ENCODE measurements at regions not wholly inside any gene's neighbourhood (a gene's known extent, or its start where the extent isn't known, plus 50 kb on each side); places are given as distances from the start of the nearest gene placed in this dataset.

- H3K27ac Mint-ChIP-seq = no peak overlapping the region
- no peak for DNase-seq
- H3K36me3 Mint-ChIP-seq = no peaks in the 10 kb centered on the region
- H3K9me3 Mint-ChIP-seq = no peaks in the 10 kb centered on the region
- peaks cover 10% of the 10 kb centered on the region for H3K4me1 Mint-ChIP-seq
- no peak overlapping the region for H3K4me3 Mint-ChIP-seq
- CTCF ChIA-PET = no interaction called here
- peaks cover 24% of the 10 kb centered on the region for H3K27me3 Mint-ChIP-seq
These were observed 553.2 kb downstream of the CD83 start for GRCh38 chr6:14670806-14671205.

GRCh38 chr6:14671261-14671681 is 553.7 kb downstream of the CD83 start:
- H3K9me3 Mint-ChIP-seq = no peaks in the 10 kb centered on the region
- DNase-seq = no peak
- CTCF ChIA-PET = interaction anchor here (0.6 kb wide), 1 partner anchor 9 kb away, joined by 3 read pairs; no protein-coding TSS in a partner anchor
- H3K36me3 Mint-ChIP-seq = no peaks in the 10 kb centered on the region
- no peak overlapping the region for H3K4me3 Mint-ChIP-seq
- H3K27me3 Mint-ChIP-seq = peaks cover 20% of the 10 kb centered on the region
- H3K4me1 Mint-ChIP-seq = peaks cover 5% of the 10 kb centered on the region
- no peak overlapping the region for H3K27ac Mint-ChIP-seq

GRCh38 chr6:14671937-14672336 is 554.4 kb downstream of the CD83 start:
- no peaks in the 10 kb centered on the region for H3K9me3 Mint-ChIP-seq
- no peak overlapping the region for H3K27ac Mint-ChIP-seq

GRCh38 chr6:14673201-14673600 is 555.6 kb downstream of the CD83 start:
- no peak overlapping the region for H3K4me3 Mint-ChIP-seq
- CTCF ChIA-PET = no interaction called here
- H3K36me3 Mint-ChIP-seq = no peaks in the 10 kb centered on the region
- peaks cover 19% of the 10 kb centered on the region for H3K27me3 Mint-ChIP-seq
- H3K27ac Mint-ChIP-seq = no peak overlapping the region
- H3K9me3 Mint-ChIP-seq = no peaks in the 10 kb centered on the region
- H3K4me1 Mint-ChIP-seq = peaks cover 5% of the 10 kb centered on the region
- no peak for DNase-seq

More at GRCh38 chr6:14671937-14672336, 554.4 kb downstream of the CD83 start:
- no peak for DNase-seq
- Mint-ChIP-seq H3K36me3 (no peaks in the 10 kb centered on the region), H3K27me3 (peaks cover 20% of the 10 kb centered on the region), H3K4me3 (no peak overlapping the region), H3K4me1 (peaks cover 5% of the 10 kb centered on the region)
- CTCF ChIA-PET = no interaction called here

- DNase-seq = no peak
- Mint-ChIP-seq H3K27ac (no peak overlapping the region), H3K4me3 (no peak overlapping the region), H3K36me3 (no peaks in the 10 kb centered on the region), H3K27me3 (peaks cover 14% of the 10 kb centered on the region), H3K4me1 (peaks cover 5% of the 10 kb centered on the region), H3K9me3 (no peaks in the 10 kb centered on the region)
- CTCF ChIA-PET = no interaction called here
These were observed 556.9 kb downstream of the CD83 start for GRCh38 chr6:14674458-14674857.

GRCh38 chr6:14674867-14675648 is 557.5 kb downstream of the CD83 start:
- CTCF ChIA-PET = no interaction called here
- no peak overlapping the region for H3K4me3 Mint-ChIP-seq
- peaks cover 10% of the 10 kb centered on the region for H3K27me3 Mint-ChIP-seq
- H3K4me1 Mint-ChIP-seq = peaks cover 5% of the 10 kb centered on the region
- no peaks in the 10 kb centered on the region for H3K9me3 Mint-ChIP-seq
- no peak overlapping the region for H3K27ac Mint-ChIP-seq
- H3K36me3 Mint-ChIP-seq = no peaks in the 10 kb centered on the region
- DNase-seq = no peak

- DNase-seq = no peak
- Mint-ChIP-seq H3K4me1 (peaks cover 5% of the 10 kb centered on the region), H3K27me3 (peaks cover 7% of the 10 kb centered on the region), H3K27ac (no peak overlapping the region), H3K4me3 (no peak overlapping the region), H3K36me3 (no peaks in the 10 kb centered on the region), H3K9me3 (no peaks in the 10 kb centered on the region)
- CTCF ChIA-PET = no interaction called here
These were observed 558.5 kb downstream of the CD83 start for GRCh38 chr6:14676064-14676463.

GRCh38 chr6:14676977-14677781 is 559.6 kb downstream of the CD83 start:
- Mint-ChIP-seq H3K36me3 (no peaks in the 10 kb centered on the region), H3K4me1 (peaks cover 5% of the 10 kb centered on the region), H3K27me3 (no peaks in the 10 kb centered on the region), H3K27ac (no peak overlapping the region), H3K4me3 (no peak overlapping the region), H3K9me3 (no peaks in the 10 kb centered on the region)
- CTCF ChIA-PET = no interaction called here
- DNase-seq = no peak

- H3K4me1 Mint-ChIP-seq = no peaks in the 10 kb centered on the region
- peaks cover 7% of the 10 kb centered on the region for H3K27me3 Mint-ChIP-seq
- H3K27ac Mint-ChIP-seq = no peak overlapping the region
- no peak overlapping the region for H3K4me3 Mint-ChIP-seq
- CTCF ChIA-PET = no interaction called here
- DNase-seq = no peak
- no peaks in the 10 kb centered on the region for H3K36me3 Mint-ChIP-seq
- no peaks in the 10 kb centered on the region for H3K9me3 Mint-ChIP-seq
These were observed 564.0 kb upstream of the JARID2 start for GRCh38 chr6:14681699-14682487.

- no peak overlapping the region for H3K27ac Mint-ChIP-seq
- CTCF ChIA-PET = no interaction called here
- H3K36me3 Mint-ChIP-seq = no peaks in the 10 kb centered on the region
- no peaks in the 10 kb centered on the region for H3K4me1 Mint-ChIP-seq
- no peak overlapping the region for H3K4me3 Mint-ChIP-seq
- no peaks in the 10 kb centered on the region for H3K9me3 Mint-ChIP-seq
- peaks cover 7% of the 10 kb centered on the region for H3K27me3 Mint-ChIP-seq
- no peak for DNase-seq
These were observed 563.1 kb upstream of the JARID2 start for GRCh38 chr6:14682812-14683211.

GRCh38 chr6:14689639-14690038 is 556.2 kb upstream of the JARID2 start:
- CTCF ChIA-PET = no interaction called here
- no peaks in the 10 kb centered on the region for H3K27me3 Mint-ChIP-seq
- no peaks in the 10 kb centered on the region for H3K4me1 Mint-ChIP-seq
- H3K4me3 Mint-ChIP-seq = no peak overlapping the region
- DNase-seq = no peak
- H3K27ac Mint-ChIP-seq = no peak overlapping the region
- H3K9me3 Mint-ChIP-seq = no peaks in the 10 kb centered on the region
- H3K36me3 Mint-ChIP-seq = no peaks in the 10 kb centered on the region

- no peak overlapping the region for H3K27ac Mint-ChIP-seq
- H3K4me1 Mint-ChIP-seq = no peaks in the 10 kb centered on the region
- no peak for DNase-seq
- H3K36me3 Mint-ChIP-seq = no peaks in the 10 kb centered on the region
- H3K4me3 Mint-ChIP-seq = no peak overlapping the region
- H3K9me3 Mint-ChIP-seq = no peaks in the 10 kb centered on the region
- CTCF ChIA-PET = interaction anchor here (0.8 kb wide), 1 partner anchor 32 kb away, joined by 3 read pairs; no protein-coding TSS in a partner anchor
- H3K27me3 Mint-ChIP-seq = peaks cover under 1% of the 10 kb centered on the region
These were observed 555.5 kb upstream of the JARID2 start for GRCh38 chr6:14690120-14691056.

GRCh38 chr6:14692208-14692607 is 553.7 kb upstream of the JARID2 start:
- Mint-ChIP-seq H3K4me1 (no peaks in the 10 kb centered on the region), H3K4me3 (no peak overlapping the region), H3K27ac (no peak overlapping the region), H3K36me3 (no peaks in the 10 kb centered on the region), H3K9me3 (no peaks in the 10 kb centered on the region), H3K27me3 (peaks cover 4% of the 10 kb centered on the region)
- CTCF ChIA-PET = no interaction called here
- no peak for DNase-seq

Data from activated naive CD4-positive, alpha-beta T cell treated with anti-CD3 and anti-CD28 coated beads, Interleukin-2, amount 10 ng/mL, durations not matched to agents 7 days and 5 days (primary cell).